ENCODE measurements at regions not wholly inside any gene's neighbourhood (a gene's known extent, or its start where the extent isn't known, plus 50 kb on each side); places are given as distances from the start of the nearest gene placed in this dataset.
A peak's percentile ranks its signal among the peaks of the same experiment; 100 is the strongest.

DNA sequence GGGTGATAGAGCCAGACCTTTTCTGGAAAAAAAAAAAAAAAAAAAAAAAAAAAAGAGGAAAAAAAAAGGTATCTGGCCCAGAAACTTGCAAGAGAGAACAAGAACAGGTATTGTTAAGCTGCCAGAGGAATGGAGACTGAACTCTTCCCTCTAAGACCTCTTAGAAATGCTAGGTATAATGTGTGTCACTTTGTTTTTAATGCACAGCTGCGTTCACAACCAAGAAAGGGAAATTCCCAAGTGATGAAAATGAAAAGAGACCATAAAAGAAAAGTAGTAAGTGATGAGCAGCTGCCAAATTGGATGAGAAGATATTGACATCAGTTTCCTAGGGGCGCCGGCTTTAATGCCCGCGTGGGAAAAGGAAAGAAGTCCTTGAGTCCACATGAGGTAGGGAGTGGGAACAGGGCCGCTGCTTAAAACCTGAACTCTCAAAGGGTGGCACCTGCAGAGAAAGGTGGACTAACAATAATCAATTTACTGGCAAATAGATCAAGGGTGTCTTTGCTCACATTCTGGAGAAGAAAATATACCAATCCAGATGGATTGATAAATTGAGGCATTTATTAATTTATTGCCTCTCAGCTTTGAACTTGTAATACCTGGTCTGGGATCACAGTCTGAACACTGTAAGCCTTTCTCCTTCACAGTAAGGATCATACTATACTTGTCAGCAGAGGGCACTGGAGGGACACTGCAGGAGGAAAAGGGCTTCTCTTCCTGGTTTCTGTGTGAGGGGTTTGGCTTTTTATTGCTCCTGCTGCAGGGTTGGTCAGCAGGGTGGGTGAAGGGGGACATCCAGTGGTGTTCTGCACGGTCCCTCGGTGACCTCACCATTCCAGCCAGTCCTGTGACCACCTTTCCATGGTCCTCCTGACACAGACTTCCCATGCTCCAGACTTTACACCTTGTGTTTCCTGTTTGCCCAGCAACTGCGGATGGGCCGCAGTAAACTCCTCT is 131.6 kb downstream of the AQP9 start:
- DNase-seq (ENCODE audit: low read depth in 2 of 2), result no peak

DNA sequence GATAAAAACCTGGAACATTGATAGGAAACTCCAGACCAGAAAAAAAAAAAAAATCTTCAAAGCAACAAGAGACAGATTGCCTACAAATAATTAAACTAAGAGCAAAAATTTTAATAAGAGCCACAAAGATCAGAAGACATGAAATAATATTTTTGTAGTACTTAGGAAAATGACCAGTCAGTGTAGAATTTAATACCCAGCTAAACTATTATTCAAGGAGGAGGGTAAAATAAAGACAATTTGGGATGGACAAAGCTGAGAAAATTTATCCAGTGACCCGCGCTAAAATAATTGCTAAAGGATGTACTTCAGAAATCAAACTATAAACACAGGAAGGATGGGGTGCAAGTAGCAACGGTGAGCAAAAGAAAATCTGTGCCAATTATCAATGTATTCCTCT is 133.2 kb downstream of the AQP9 start:
- DNase-seq (ENCODE audit: low read depth in 2 of 2), result no peak

DNA sequence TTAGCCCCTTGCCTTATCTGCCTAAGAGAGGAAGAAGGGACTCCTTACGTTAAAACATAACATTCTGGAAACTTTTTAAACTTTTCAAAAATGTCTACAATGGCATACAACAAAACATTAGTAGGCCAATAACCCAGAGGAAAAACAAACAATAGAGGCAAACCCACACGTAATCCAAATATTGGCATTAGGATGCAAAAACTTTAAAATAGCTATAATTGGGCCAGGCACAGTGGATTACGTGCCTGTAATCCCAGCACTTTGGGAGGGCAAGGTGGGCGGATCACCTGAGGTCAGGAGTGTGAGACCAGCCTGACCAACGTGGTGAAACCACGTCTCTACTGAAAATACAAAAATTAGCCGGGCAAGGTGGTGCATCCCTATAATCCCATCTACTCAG is 134.9 kb downstream of the AQP9 start:
- no peak for DNase-seq (ENCODE audit: low read depth in 2 of 2)

DNA sequence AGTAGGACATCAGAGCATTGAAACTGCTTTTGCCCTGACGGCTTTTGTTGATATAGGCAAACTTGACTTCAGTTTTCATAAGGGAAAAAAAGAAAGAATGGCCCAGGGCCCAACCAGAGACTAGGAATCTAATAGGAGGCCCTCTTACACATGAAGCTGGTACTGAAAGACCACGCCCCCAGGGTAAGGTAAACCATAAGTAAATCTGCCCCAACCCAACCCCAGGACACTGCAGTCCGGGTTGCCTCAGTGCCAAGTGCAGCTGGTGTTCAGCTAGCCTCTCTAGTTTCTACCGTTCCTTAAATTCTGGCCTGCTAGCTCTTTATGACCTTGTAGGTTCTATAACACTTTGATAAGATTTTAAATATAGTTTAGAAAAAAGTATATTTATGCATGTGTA is 136.7 kb downstream of the AQP9 start:
- DNase-seq (ENCODE audit: low read depth in 2 of 2), result no peak

DNA sequence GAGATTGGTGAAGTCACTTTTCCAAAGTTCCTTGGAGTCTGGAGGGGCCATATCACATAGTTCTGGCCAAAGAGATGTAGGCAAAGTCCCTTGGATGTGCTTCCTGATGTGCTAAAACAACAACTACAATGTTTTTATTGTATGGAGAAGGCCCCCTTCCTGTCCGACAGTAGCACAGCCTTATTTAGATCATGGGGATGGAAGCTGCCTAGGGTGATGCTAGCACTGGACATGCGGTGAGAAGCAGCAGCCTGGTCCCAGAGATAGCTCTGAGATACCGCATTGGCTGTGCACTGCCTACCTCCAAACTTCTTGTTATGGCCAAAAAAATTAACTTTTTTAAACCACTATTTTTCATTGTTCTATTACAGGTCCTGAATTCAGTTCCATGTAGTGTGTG is 137.6 kb downstream of the AQP9 start:
- DNase-seq (ENCODE audit: low read depth in 2 of 2), result no peak

DNA sequence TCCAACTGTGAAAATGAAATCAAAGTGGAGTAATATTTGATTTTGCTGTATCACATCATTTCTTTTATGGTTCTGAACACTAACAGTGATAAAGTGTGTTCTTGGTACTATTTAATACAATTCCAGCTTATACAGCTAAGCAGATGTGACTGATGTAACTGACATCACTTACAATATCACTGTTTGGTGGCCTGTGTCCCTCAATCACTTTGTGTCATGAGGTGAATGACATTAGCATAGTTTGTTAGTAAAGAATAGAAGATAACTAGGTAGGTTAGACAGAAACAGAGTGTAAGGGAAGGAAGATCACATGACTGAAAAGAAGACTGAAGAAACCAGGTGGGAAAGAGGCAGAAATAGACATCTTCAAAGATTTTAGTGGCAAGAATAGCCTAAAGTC is 138.7 kb downstream of the AQP9 start:
- no peak for DNase-seq (ENCODE audit: low read depth in 2 of 2)

DNA sequence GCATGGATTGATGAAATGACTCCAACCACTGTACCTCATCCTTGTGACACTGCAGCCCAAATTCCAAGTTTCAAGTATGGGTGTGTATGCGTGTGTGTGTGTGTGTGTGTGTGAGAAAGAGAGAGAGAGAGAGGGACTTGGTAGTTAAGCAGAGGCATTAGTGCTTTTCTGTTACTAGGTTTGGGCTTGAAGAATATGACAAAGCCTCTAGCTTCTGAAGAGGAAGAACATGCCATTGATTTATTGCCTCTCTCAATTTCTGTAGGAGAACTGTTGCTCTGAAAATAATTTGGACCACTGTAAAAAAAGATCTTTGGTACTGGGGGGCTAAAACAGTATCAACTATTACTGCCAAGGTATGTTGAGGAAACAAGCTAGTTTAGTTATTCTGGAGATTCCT is 139.2 kb downstream of the AQP9 start:
- no peak for DNase-seq (ENCODE audit: low read depth in 2 of 2)

DNA sequence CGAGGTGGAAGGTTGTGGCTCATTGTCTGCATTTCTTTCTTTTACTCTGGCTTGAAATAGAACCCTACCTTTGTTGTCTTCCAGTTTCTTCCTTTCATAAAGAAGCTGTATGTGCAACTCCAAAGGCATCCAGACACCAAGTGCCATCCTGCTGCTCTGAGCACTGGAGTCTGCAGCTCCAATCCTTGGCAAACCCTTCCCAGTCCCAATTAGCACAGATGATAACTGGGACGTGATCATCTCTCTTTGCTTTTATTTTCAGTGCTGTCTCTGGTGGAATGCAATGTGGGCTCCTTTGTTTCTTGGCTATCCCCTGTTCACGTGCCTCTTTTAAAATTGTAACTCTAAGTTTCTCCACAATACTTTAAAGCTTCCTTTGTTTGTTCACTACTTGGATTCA is 140.9 kb downstream of the AQP9 start:
- DNase-seq (ENCODE audit: low read depth in 2 of 2), result no peak

DNA sequence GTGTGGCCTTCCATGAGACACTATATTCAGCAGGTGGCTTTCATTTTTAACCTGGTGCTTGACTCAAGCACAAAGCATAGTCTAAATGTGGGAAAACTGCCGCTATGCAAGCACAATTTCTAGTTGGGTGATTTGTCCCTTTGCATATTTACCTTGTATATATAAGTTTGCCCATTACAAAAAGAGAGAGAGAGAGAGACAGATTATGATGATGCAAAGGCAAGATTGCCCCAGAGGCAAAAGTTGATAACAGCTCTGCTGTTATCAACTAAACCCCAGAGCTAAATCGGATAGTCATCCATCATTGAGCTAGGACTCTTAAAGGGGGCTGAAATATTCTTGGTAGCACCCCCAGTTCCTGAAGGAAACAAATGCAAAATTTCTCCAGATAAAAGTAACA is 141.5 kb downstream of the AQP9 start:
- no peak for DNase-seq (ENCODE audit: low read depth in 2 of 2)

DNA sequence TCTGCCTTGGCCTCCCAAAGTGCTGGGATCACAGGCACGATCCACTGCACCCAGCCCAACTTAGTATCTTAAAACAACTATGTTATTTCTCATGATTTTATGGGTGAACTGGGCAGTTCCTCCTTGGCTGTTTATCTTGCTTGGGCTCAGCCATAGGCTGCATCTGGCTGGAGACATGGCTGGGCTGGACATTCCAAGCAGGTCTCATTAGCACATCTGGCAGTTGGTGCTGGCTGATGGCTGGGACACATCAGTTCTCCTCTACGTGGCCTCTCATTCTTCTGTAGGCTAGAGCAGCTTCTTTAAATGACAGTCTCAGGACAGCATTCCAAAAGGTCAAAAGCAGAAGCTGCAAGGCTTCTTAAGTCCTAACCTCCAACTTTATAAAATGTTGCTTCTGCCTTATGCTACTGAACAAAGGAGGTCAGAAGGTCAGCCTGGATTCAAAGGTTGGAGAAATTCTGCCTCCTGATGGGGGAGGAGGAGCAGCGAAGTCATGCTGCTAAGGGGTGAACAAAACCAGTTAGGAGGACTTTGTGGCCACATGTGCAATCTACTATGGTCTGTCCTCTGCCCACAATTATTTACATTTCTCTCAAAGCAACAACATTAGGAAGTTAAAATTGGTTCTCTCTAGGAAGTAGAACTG is 144.0 kb downstream of the AQP9 start:
- no peak for DNase-seq (ENCODE audit: low read depth in 2 of 2)

DNA sequence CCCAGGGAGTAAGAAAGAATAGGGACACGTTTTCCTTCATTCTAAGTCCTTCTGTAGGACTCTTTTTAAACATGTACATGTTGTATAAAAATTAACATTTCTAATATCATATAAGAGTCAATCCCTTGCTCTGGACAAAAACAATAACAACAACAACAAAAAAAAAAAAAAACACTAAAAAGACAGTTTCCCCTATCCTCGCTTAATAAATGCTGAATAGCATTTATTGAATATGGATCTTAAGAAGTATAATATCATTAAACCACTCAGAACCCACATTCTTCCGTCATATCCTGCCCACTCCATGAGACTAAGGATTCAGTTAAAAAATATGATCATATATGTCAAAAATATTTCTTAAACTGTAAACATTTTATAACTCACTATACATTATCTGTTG is 145.1 kb downstream of the AQP9 start:
- no peak for DNase-seq (ENCODE audit: low read depth in 2 of 2)

DNA sequence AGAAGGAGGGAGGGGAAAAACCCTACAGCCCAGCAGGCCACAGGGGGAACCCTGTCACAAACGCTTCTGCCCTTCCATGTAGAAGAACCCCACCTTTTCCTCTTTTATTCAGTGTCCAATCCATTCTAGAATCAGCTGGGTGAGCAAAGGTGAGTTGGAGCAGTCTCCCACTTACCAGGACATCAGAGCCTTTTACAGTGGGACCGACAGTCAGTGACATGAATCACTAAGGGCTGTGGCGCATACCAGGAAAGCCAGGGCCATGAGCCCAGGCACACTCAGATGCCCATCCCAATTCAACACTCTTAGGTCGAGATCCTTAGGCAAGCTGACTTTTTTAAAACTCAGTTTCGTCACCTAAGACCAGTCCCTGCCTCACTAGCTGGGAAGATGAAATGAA is 146.1 kb downstream of the AQP9 start:
- no peak for DNase-seq (ENCODE audit: low read depth in 2 of 2)

DNA sequence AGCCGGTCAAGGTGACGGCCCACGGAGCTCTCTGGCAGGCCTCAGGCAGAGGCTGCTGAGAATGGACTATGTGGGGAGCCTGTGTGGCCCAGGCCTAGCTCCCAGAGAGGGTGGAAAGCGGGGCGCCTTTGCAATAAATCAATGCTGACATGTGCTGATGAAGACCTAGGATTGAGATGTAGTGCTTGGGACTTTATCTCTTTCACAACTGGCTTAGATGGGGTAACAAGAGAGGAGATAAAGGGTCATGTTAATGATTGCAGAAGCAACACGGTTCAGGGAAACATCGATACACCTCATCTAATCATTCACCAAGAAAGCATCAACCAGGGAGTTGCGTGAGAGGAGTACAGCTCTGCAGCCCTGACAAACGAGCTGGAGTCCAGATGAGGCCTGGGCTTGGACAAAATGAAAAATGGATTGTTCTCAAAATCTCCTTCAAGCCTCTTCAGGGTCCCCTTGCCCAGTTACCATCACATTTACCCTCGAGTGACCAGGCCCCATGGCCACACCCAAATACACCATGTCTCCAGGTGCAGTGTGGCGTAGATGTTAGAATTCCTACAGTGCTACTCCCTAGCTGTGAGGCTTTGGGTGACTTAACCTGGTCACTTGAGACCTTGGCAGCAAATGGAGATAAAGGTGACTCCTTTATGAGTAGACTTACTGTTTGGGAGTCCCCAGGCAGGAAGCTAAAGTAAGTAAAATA is 146.4 kb upstream of the LIPC start:
- no peak for DNase-seq (ENCODE audit: low read depth in 2 of 2)

DNA sequence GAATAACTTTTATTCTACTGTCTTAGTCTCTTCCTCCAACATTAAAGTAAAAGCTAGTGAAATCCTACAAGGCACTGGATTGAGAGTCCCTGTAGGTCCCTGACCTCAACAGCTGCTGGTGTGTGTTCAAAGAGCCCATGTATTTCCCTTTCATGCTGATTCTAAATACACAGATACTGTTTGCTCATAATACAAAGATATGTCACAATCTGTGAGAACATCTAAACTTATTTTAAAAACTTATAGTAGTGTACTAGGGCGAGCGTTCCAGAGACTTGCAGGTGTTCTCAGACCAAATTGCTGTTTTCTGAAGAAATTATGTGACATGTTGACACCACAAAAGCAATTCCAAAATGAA is 145.9 kb upstream of the LIPC start:
- no peak for DNase-seq (ENCODE audit: low read depth in 2 of 2)

DNA sequence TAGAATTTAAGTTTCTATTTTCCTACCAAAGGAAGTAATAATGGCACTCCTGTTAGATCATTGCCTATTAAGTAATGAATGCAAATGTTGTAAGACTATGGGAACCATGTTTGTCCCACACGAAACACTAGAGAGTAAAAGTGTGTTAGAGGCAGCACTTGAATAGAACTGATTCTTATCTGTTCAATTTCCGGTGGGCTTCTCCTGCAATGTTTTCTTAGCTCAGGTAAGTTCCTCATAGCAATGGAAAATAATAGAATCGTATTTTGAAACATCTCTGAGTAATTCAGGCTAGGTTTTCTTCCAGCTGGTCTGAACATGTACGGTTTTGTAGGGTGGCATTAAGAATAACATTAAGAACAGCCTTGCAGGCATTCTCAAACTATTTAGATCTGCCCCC is 145.3 kb upstream of the LIPC start:
- no peak for DNase-seq (ENCODE audit: low read depth in 2 of 2)

DNA sequence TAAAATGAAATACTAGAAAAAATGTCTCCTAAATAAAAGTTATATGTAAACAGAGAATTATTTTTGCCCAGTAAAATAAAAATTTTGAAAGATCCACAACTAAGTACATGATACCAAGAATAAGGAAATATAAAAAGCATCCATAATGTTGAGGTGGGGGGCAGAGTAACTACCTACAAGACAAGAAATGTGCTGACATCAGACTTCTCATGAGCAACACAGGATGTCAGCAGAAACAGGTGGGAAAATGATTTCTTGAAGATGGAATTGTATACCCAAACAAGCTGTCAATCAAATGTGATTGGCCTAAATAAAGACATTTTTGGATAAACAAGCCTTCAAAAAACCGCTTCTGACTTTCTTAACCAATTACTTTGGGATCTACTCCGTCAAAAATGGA is 143.9 kb upstream of the LIPC start:
- no peak for DNase-seq (ENCODE audit: low read depth in 2 of 2)

DNA sequence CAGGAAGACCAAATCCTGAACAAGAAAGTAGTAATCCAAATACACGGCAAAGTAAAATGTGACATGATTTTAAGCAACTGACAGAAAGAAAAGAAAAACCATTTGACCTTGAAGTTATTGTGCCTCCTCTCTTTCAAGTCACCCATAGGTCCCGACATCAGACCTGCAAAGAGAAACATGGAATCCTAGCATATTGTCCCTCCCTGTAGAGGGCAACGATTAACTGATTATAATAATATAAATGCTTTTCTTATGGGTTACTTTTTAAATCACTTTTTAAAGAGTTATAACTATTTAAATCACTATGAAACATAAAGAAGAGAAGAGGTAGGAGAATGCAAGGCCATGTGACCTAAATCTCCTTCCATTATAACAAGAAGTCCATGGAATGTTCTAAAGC is 143.2 kb upstream of the LIPC start:
- no peak for DNase-seq (ENCODE audit: low read depth in 2 of 2)

DNA sequence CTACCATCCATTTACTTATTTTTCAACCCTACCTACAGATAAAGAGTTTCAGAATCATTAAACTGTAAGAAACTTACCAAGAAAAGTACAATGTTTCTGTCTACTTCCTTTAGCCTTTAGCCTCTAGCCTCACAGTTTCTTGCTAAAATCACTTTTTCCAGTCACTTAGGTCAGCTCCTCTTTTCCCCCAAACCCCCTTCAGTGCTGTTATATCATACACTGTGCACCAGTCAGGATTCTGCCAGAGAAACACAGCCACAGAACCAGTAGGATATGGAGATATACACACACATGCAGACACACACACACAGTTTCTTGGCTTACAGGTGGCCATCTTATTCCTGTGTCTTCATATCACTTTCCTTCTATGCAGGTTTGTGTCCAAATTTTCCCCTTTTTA is 139.9 kb upstream of the LIPC start:
- no peak for DNase-seq (ENCODE audit: low read depth in 2 of 2)

DNA sequence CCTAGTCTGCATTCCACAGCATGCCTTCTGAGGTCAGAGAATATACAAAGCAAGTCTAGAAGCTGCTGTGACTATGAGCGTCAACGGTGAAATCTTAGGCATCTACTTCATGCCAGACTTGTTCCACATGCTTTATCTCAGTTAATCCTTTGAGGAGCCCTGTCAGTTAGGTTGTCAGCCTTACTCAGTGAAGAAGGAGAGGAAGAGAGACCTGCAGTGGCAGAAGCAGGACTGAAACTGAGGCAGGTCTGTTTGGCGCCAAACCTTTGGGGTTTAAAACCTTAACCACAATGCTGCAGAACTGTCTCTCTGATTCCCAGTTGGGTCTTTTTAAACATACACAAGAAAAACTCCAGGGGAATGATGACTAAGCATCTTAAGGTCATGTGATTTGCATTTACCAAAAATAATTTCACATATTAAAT is 139.0 kb upstream of the LIPC start:
- peak in 1 of 2 donors; percentile 17 for DNase-seq (ENCODE audit: low read depth in 2 of 2)

DNA sequence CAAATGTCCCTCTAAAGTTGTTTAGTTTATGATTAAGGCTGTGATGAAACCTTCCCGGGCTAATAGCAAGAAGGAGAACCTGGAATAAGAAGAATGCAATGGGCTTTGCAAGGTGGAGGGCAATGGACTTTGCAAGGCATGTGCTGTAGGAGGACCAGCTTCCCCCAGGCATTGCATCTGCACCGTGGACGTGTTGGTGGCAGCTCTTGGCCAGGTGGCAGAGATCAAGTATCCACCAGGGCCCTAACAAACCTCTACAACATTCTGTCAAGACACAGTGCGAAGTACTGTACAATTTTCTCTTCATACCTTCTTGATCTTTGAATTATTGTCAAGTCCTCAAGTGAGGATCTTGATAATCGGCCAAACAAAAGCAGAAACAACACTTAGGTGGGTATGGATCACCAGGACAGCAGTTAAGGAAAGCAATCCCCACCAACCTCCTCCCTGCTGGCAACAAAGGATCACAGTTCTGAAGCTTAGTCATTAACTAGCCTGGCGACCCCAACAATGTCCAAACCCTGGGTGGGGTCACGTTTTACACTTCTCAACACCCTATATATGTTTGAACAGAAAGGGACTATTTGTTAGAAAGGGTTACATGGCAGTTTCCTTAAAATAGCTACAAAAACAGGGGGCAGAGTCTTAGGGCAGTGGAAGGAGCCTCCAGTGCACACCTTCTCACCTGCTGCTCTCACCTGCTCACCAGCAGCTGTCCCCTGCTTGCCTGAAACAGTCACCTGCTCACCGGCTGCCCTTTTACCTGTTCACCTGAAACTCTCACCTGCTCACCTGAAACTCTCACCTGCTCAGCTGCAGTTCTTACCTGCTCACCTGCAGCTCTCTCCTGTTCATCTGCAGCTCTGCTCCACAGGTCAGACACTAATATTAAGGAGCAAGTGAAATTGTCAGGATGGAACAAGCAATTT is 137.9 kb upstream of the LIPC start:
- no peak for DNase-seq (ENCODE audit: low read depth in 2 of 2)

DNA sequence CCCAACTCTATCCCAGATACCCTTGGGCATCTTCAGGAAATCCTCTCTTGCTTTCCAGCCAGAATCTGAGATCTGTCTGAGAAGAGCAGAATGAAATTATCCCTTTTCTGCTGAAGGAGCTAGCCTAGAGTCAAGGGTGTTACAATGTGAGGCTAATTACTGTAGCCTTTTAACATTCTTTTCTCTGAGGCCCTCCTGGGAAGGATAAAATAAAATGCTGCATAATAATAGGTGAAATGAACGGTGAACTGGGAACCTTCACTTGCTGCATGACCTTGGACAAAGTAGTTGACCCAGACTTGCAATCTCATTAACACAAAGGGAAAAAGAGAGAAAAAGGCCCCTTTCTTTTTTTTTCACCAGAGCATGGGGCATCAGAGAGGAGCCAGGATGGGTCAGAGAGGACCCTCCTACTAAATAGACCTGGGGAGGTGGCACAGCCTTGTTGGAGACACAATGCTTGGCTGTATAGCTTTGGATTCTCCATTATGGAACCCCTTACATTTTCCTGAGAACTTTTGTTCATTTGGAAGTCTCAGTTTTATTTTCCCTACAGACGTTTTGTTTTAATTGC is 137.0 kb upstream of the LIPC start:
- no peak for DNase-seq (ENCODE audit: low read depth in 2 of 2)
